NCI-H2227 (cell line): ENCODE measurements at regions not wholly inside any gene's neighbourhood (a gene's known extent, or its start where the extent isn't known, plus 50 kb on each side); places are given as distances from the start of the nearest gene placed in this dataset.
A peak's percentile ranks its signal among the peaks of the same experiment; 100 is the strongest.

Source experiments
- DNase-seq: peaks from one replicate; lab custom pipeline; 2025; ENCODE audit not compliant: unreplicated experiment; lab: John Stamatoyannopoulos, UW

- DNase-seq: no peak
Measured at GRCh38 chr2:192307530-192307929, 112.8 kb upstream of the TMEFF2 start.

GRCh38 chr2:192298664-192299063 is 103.9 kb upstream of the TMEFF2 start:
- peak; percentile 17 for DNase-seq

- no peak for DNase-seq
Measured at GRCh38 chr2:192292478-192292877, 97.7 kb upstream of the TMEFF2 start.

GRCh38 chr2:192288295-192288694 is 93.6 kb upstream of the TMEFF2 start:
- DNase-seq: peak; percentile 45

- peak; percentile 63 for DNase-seq
Measured at GRCh38 chr2:192286093-192286701, 91.5 kb upstream of the TMEFF2 start.

GRCh38 chr2:192283450-192283849 is 88.7 kb upstream of the TMEFF2 start:
- DNase-seq: no peak

- DNase-seq: no peak
Measured at GRCh38 chr2:192278701-192279100, 84.0 kb upstream of the TMEFF2 start.

- DNase-seq: no peak
Measured at GRCh38 chr2:192277494-192278109, 82.9 kb upstream of the TMEFF2 start.

- no peak for DNase-seq
Measured at GRCh38 chr2:192275632-192276031, 80.9 kb upstream of the TMEFF2 start.

GRCh38 chr2:192267484-192267883 is 72.8 kb upstream of the TMEFF2 start:
- DNase-seq: no peak

- no peak for DNase-seq
Measured at GRCh38 chr2:192265751-192266150, 71.0 kb upstream of the TMEFF2 start.

GRCh38 chr2:192254444-192254843 is 59.7 kb upstream of the TMEFF2 start:
- DNase-seq: peak; percentile 9

GRCh38 chr2:192253692-192254091 is 59.0 kb upstream of the TMEFF2 start:
- no peak for DNase-seq

GRCh38 chr2:192250961-192251360 is 56.2 kb upstream of the TMEFF2 start:
- no peak for DNase-seq

GRCh38 chr2:192247456-192247855 is 52.7 kb upstream of the TMEFF2 start:
- no peak for DNase-seq

GRCh38 chr2:192246297-192246696 is 51.6 kb upstream of the TMEFF2 start:
- DNase-seq: no peak

- DNase-seq: no peak
Measured at GRCh38 chr2:192245329-192245728, 50.6 kb upstream of the TMEFF2 start.
